Medulla oblongata (tissue), 1 donor: ENCODE measurements at regions not wholly inside any gene's neighbourhood (a gene's known extent, or its start where the extent isn't known, plus 50 kb on each side); places are given as distances from the start of the nearest gene placed in this dataset.

ENCODE experiments used
- DNase-seq: peaks from one replicate; pipeline ENCODE4 v3.0.0-alpha.2; 2015; ENCODE audit errors: extremely low spot score

GRCh38 chr13:27367570-27367969, 56.8 kb upstream of the GTF3A start:
- DNase-seq = no peak

GRCh38 chr13:27370305-27370872, 54.0 kb upstream of the GTF3A start:
- DNase-seq = no peak

- DNase-seq = no peak
Observed at GRCh38 chr13:27371932-27372331, 52.5 kb upstream of the GTF3A start.

- DNase-seq = no peak
Observed at GRCh38 chr13:27372896-27373295, 51.5 kb upstream of the GTF3A start.

- DNase-seq = no peak
Observed at GRCh38 chr13:27374126-27374613, 50.2 kb upstream of the GTF3A start.
